Liver (tissue), 8 donors: ENCODE measurements at regions not wholly inside any gene's neighbourhood (a gene's known extent, or its start where the extent isn't known, plus 50 kb on each side); places are given as distances from the start of the nearest gene placed in this dataset.

Source experiments
- DNase-seq: peaks from one replicate; pipeline ENCODE4 v3.0.0-alpha.2; 2017; ENCODE audit warnings: low spot score
- H3K27ac ChIP-seq, 2 donors: one replicate each; pipeline ENCODE4 v1.7.0; 2013; ENCODE audit warnings: inconsistent platforms in 2 of 2, low read length in 2 of 2, control low read depth in 1 of 2, low read depth in 1 of 2, mild to moderate bottlenecking in 1 of 2
- H3K27me3 ChIP-seq, 4 donors: one replicate each; pipeline versions ENCODE4 v1.6.1 to v1.7.0; 2013; ENCODE audit warnings: low read length in 3 of 4, inconsistent platforms in 1 of 4, mild to moderate bottlenecking in 1 of 4, moderate library complexity in 1 of 4; ENCODE audit not compliant: control insufficient read depth in 4 of 4, insufficient read depth in 4 of 4
- H3K36me3 ChIP-seq, 4 donors: one replicate each; pipeline versions ENCODE4 v1.6.1 to v1.7.0; 2013; ENCODE audit warnings: low read length in 3 of 4, mild to moderate bottlenecking in 3 of 4, low read depth in 1 of 4, moderate library complexity in 1 of 4; ENCODE audit not compliant: control insufficient read depth in 4 of 4, insufficient read depth in 3 of 4
- H3K4me1 ChIP-seq, 4 donors: one replicate each; pipeline versions ENCODE4 v1.6.1 to v1.7.0; 2013; ENCODE audit warnings: low read length in 3 of 4, mild to moderate bottlenecking in 3 of 4, moderate library complexity in 1 of 4; ENCODE audit not compliant: control insufficient read depth in 4 of 4, insufficient read depth in 4 of 4
- H3K4me3 ChIP-seq, 3 donors: one replicate each; pipeline versions ENCODE4 v1.6.1 to v1.7.0; 2013; ENCODE audit warnings: low read length in 3 of 3, control low read depth in 1 of 3, low read depth in 1 of 3, mild to moderate bottlenecking in 1 of 3
- H3K9ac ChIP-seq, 2 donors: one replicate each; pipeline ENCODE4 v1.7.0; 2013; ENCODE audit warnings: low read length in 2 of 2, mild to moderate bottlenecking in 2 of 2, moderate library complexity in 2 of 2, control low read depth in 1 of 2, low read depth in 1 of 2
- H3K9me3 ChIP-seq, 4 donors: one replicate each; pipeline versions ENCODE4 v1.6.1 to v1.7.0; 2013; ENCODE audit warnings: low read length in 3 of 4; ENCODE audit not compliant: control insufficient read depth in 4 of 4
- ATF3 ChIP-seq: IDR thresholded peaks from 2 replicates; pipeline ENCODE4 v1.6.1; 2016; ENCODE audit warnings: antibody characterized with exemption
- EGR1 ChIP-seq, 2 donors: IDR thresholded peaks; 2 replicates each; pipeline ENCODE4 v1.6.1; 2016 to 2018; ENCODE audit warnings: antibody characterized with exemption in 2 of 2, low read depth in 2 of 2
- FOXA1 ChIP-seq: IDR thresholded peaks from 2 replicates; pipeline ENCODE4 v1.6.1; 2016; ENCODE audit warnings: antibody characterized with exemption
- FOXA2 ChIP-seq: IDR thresholded peaks from 2 replicates; pipeline ENCODE4 v1.6.1; 2016; ENCODE audit warnings: antibody characterized with exemption
- HNF4A ChIP-seq, 2 donors: conservative IDR thresholded peaks; 2 replicates each; pipeline ENCODE4 v1.6.1; 2016; ENCODE audit warnings: antibody characterized with exemption in 2 of 2, mild to moderate bottlenecking in 2 of 2
- HNF4G ChIP-seq: IDR thresholded peaks from 2 replicates; pipeline ENCODE4 v1.6.1; 2016; ENCODE audit warnings: antibody characterized with exemption
- JUND ChIP-seq, 2 donors: IDR thresholded peaks; 2 replicates each; pipeline ENCODE4 v1.6.1; 2016; ENCODE audit warnings: antibody characterized with exemption in 2 of 2
- NR2F2 ChIP-seq: IDR thresholded peaks from 2 replicates; pipeline ENCODE4 v1.6.1; 2016; ENCODE audit warnings: antibody characterized with exemption
- RAD21 ChIP-seq, 2 donors: IDR thresholded peaks; 2 replicates each; pipeline ENCODE4 v1.6.1; 2016; ENCODE audit warnings: antibody characterized with exemption in 2 of 2, mild to moderate bottlenecking in 2 of 2
- REST ChIP-seq: IDR thresholded peaks from 2 replicates; pipeline ENCODE4 v1.6.1; 2016; ENCODE audit warnings: antibody characterized with exemption, mild to moderate bottlenecking
- RXRA ChIP-seq, 2 donors: IDR thresholded peaks; 2 replicates each; pipeline ENCODE4 v1.6.1; 2017 to 2018; ENCODE audit warnings: antibody characterized with exemption in 2 of 2, mild to moderate bottlenecking in 1 of 2
- SP1 ChIP-seq: IDR thresholded peaks from 2 replicates; pipeline ENCODE4 v1.6.1; 2018; ENCODE audit warnings: antibody characterized with exemption, mild to moderate bottlenecking
- TAF1 ChIP-seq: conservative IDR thresholded peaks from 2 replicates; pipeline ENCODE4 v1.6.1; 2016; ENCODE audit warnings: antibody characterized with exemption, mild to moderate bottlenecking
- YY1 ChIP-seq: IDR thresholded peaks from 2 replicates; pipeline ENCODE4 v1.6.1; 2016; ENCODE audit warnings: antibody characterized with exemption, mild to moderate bottlenecking
- WGBS: extraction: QIAGEN DNeasy Blood & Tissue Kit; methylation state at CpG from one replicate; pipeline ENCODE4 v1.1.7; 2013; 5-methylcytosine and 5-hydroxymethylcytosine counted together
- TF ChIP-seq, protein P1 (sequence below): fragments of 150-350 bp; IDR thresholded peaks from 2 replicates; pipeline ENCODE4 v1.5.1; 2017; ENCODE audit warnings: improper control_type of control experiment, low read depth, low read length; ENCODE audit not compliant: missing input control
- donor health status: healthy.
- donor health status: healthy.
- donor health status: healthy.
- donor health status: healthy.
- donor health status: healthy.

- H3K27ac ChIP-seq, result no peak overlapping the region
- DNase-seq, result no peak
- WGBS, result 93% methylated on average over 5 of the region's 5 CpGs
- H3K9me3 ChIP-seq, result no peaks in the 10 kb centered on the region
- H3K4me1 ChIP-seq, result no peaks in the 10 kb centered on the region
- no peak overlapping the region for H3K4me3 ChIP-seq
- no peak for TF ChIP-seq ATF3
- TF ChIP-seq TAF1, result no peak
- TF ChIP-seq FOXA2, result no peak
- no peak for TF ChIP-seq RXRA (IDR thresholded peaks at IDR 0.05)
- TF ChIP-seq RAD21 (IDR thresholded peaks at IDR 0.05), result no peak
- no peak for TF ChIP-seq YY1
- TF ChIP-seq, protein P1, sequence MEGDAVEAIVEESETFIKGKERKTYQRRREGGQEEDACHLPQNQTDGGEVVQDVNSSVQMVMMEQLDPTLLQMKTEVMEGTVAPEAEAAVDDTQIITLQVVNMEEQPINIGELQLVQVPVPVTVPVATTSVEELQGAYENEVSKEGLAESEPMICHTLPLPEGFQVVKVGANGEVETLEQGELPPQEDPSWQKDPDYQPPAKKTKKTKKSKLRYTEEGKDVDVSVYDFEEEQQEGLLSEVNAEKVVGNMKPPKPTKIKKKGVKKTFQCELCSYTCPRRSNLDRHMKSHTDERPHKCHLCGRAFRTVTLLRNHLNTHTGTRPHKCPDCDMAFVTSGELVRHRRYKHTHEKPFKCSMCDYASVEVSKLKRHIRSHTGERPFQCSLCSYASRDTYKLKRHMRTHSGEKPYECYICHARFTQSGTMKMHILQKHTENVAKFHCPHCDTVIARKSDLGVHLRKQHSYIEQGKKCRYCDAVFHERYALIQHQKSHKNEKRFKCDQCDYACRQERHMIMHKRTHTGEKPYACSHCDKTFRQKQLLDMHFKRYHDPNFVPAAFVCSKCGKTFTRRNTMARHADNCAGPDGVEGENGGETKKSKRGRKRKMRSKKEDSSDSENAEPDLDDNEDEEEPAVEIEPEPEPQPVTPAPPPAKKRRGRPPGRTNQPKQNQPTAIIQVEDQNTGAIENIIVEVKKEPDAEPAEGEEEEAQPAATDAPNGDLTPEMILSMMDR, result no peak
- no peak for TF ChIP-seq FOXA1
- no peak for TF ChIP-seq HNF4A (conservative IDR thresholded peaks at IDR 0.05)
- TF ChIP-seq SP1, result no peak
- TF ChIP-seq HNF4G, result no peak
- no peak for TF ChIP-seq NR2F2
- no peak for TF ChIP-seq REST
- no peaks in the 10 kb centered on the region for H3K27me3 ChIP-seq
- H3K36me3 ChIP-seq, result no peaks in the 10 kb centered on the region
- no peak overlapping the region for H3K9ac ChIP-seq
These were observed 938.0 kb downstream of the SORCS3 start for GRCh38 chr10:105579112-105579511.

- H3K9ac ChIP-seq, result no peak overlapping the region
- no peak for TF ChIP-seq JUND (IDR thresholded peaks at IDR 0.05)
- TF ChIP-seq FOXA2, result no peak
- TF ChIP-seq EGR1 (IDR thresholded peaks at IDR 0.05; ENCODE audit: low read depth in 2 of 2), result no peak
- H3K27me3 ChIP-seq, result no peaks in the 10 kb centered on the region
- DNase-seq, result no peak
- H3K4me1 ChIP-seq, result no peaks in the 10 kb centered on the region
- no peak overlapping the region for H3K27ac ChIP-seq
- WGBS, result 71% methylated on average over 4 of the region's 4 CpGs
- H3K9me3 ChIP-seq, result no peaks in the 10 kb centered on the region
- no peaks in the 10 kb centered on the region for H3K36me3 ChIP-seq
- no peak overlapping the region for H3K4me3 ChIP-seq
These were observed 936.9 kb downstream of the SORCS3 start for GRCh38 chr10:105577865-105578607.
